ENCODE measurements at regions not wholly inside any gene's neighbourhood (a gene's known extent, or its start where the extent isn't known, plus 50 kb on each side); places are given as distances from the start of the nearest gene placed in this dataset.

- Histone ChIP-seq H3K4me3 (replicated peaks; ENCODE audit: insufficient read depth, low read length) (no peak overlapping the region), H3K27ac (replicated peaks) (no peak overlapping the region), H3K27me3 (ENCODE audit: insufficient read depth, poor library complexity, severe bottlenecking) (no peaks in the 10 kb centered on the region)
- no peak for DNase-seq (ENCODE audit: low read depth in 1 of 2, low spot score in 1 of 2)
- no peak for TF ChIP-seq CTCF (IDR thresholded peaks at IDR 0.05; ENCODE audit: insufficient read depth, low read length)
- no peak for TF ChIP-seq SPI1 (IDR thresholded peaks at IDR 0.05; ENCODE audit: borderline replicate concordance, low read depth)
- no peak for TF ChIP-seq POLR2AphosphoS5 (IDR thresholded peaks at IDR 0.05; ENCODE audit: low read depth)
- no peak for TF ChIP-seq REST (IDR thresholded peaks at IDR 0.05; ENCODE audit: insufficient replicate concordance, low read depth)
- no peak for TF ChIP-seq GABPA (IDR thresholded peaks at IDR 0.05; ENCODE audit: low read depth)
These were observed 229.6 kb upstream of the ANO3 start for GRCh38 chr11:26102325-26102724.

- Histone ChIP-seq H3K27ac (replicated peaks) (no peak overlapping the region), H3K4me3 (replicated peaks; ENCODE audit: insufficient read depth, low read length) (no peak overlapping the region), H3K27me3 (ENCODE audit: insufficient read depth, poor library complexity, severe bottlenecking) (no peaks in the 10 kb centered on the region)
- DNase-seq (ENCODE audit: low read depth in 1 of 2, low spot score in 1 of 2) = no peak
- TF ChIP-seq GABPA (IDR thresholded peaks at IDR 0.05; ENCODE audit: low read depth) = no peak
- no peak for TF ChIP-seq REST (IDR thresholded peaks at IDR 0.05; ENCODE audit: insufficient replicate concordance, low read depth)
- no peak for TF ChIP-seq CTCF (IDR thresholded peaks at IDR 0.05; ENCODE audit: insufficient read depth, low read length)
- TF ChIP-seq POLR2AphosphoS5 (IDR thresholded peaks at IDR 0.05; ENCODE audit: low read depth) = no peak
- TF ChIP-seq SPI1 (IDR thresholded peaks at IDR 0.05; ENCODE audit: borderline replicate concordance, low read depth) = no peak
These were observed 226.0 kb upstream of the ANO3 start for GRCh38 chr11:26105762-26106423.

- no peak overlapping the region for H3K27ac ChIP-seq (replicated peaks)
- H3K27me3 ChIP-seq (ENCODE audit: insufficient read depth, poor library complexity, severe bottlenecking) = no peaks in the 10 kb centered on the region
- TF ChIP-seq CTCF (IDR thresholded peaks at IDR 0.05; ENCODE audit: insufficient read depth, low read length) (no peak), SPI1 (IDR thresholded peaks at IDR 0.05; ENCODE audit: borderline replicate concordance, low read depth) (no peak), POLR2AphosphoS5 (IDR thresholded peaks at IDR 0.05; ENCODE audit: low read depth) (no peak), GABPA (IDR thresholded peaks at IDR 0.05; ENCODE audit: low read depth) (no peak), REST (IDR thresholded peaks at IDR 0.05; ENCODE audit: insufficient replicate concordance, low read depth) (no peak)
- no peak for DNase-seq (ENCODE audit: low read depth in 1 of 2, low spot score in 1 of 2)
- H3K4me3 ChIP-seq (replicated peaks; ENCODE audit: insufficient read depth, low read length) = no peak overlapping the region
These were observed 225.2 kb upstream of the ANO3 start for GRCh38 chr11:26106726-26107125.
